HEK293 (cell line): ENCODE measurements at regions not wholly inside any gene's neighbourhood (a gene's known extent, or its start where the extent isn't known, plus 50 kb on each side); places are given as distances from the start of the nearest gene placed in this dataset.
"Not testable (repeated sequence)": the region's sequence is repeated elsewhere in the genome, so short reads cannot be mapped to it uniquely, and the experiment has no call there.

Experiments
- CTCF ChIA-PET: fragments of 350-600 bp; formaldehyde crosslinking; extraction: SDS; loops from one replicate; lab custom pipeline; 2021; ENCODE audit warnings: antibody characterized with exemption; lab: Yijun Ruan, JAX
- POLR2A ChIA-PET: fragments of 300-600 bp; formaldehyde crosslinking; extraction: SDS; loops from one replicate; lab custom pipeline; 2020; ENCODE audit warnings: antibody characterized with exemption, inconsistent platforms; lab: Yijun Ruan, JAX
- H3K27ac ChIP-seq: fragments of 200-500 bp; sonication (Bioruptor generic); 2 replicates; pipeline ENCODE4 v1.5.1; 2014; ENCODE audit warnings: low read depth, low read length, control low read depth, inconsistent platforms; ENCODE audit errors: extremely low read depth
- H3K36me3 ChIP-seq, 2 experiments: fragments of 200-500 bp in 1 of 2; sonication (Bioruptor generic) in 1 of 2; 1 replicate in 1 of 2; 2 replicates in 1 of 2; pipeline ENCODE4 v1.5.1; 2014 to 2017; ENCODE audit warnings: inconsistent platforms in 2 of 2, low read length in 2 of 2; ENCODE audit not compliant: control insufficient read depth in 2 of 2, insufficient read depth in 1 of 2
- H3K4me1 ChIP-seq: fragments of 200-500 bp; sonication (Bioruptor generic); 2 replicates; pipeline ENCODE4 v1.5.1; 2014; ENCODE audit warnings: mild to moderate bottlenecking, low read length, inconsistent platforms; ENCODE audit not compliant: control insufficient read depth, insufficient read depth
- H3K4me3 ChIP-seq: 2 replicates; pipeline ENCODE4 v1.5.1; 2011; ENCODE audit warnings: low read depth, mild to moderate bottlenecking, control low read depth, low read length, moderate library complexity
- H3K9me3 ChIP-seq: fragments of 200-500 bp; sonication (Bioruptor generic); 2 replicates; pipeline ENCODE4 v1.5.1; 2014; ENCODE audit warnings: low read depth, low read length, inconsistent platforms; ENCODE audit not compliant: control insufficient read depth, insufficient read depth
- EGR2 ChIP-seq: fragments of 450-650 bp; formaldehyde crosslinking; IDR thresholded peaks from 2 replicates; pipeline ENCODE4 v1.5.1; 2016; ENCODE audit warnings: low read depth, missing biosample characterization, missing genetic modification characterization
- KLF16 ChIP-seq: fragments of 450-650 bp; formaldehyde crosslinking; IDR thresholded peaks from 2 replicates; pipeline ENCODE4 v1.5.1; 2017; ENCODE audit warnings: missing biosample characterization, missing genetic modification characterization
- MEIS1 ChIP-seq: sonication (generic); formaldehyde crosslinking; IDR thresholded peaks from 2 replicates; pipeline ENCODE4 v1.8.1; 2022; ENCODE audit warnings: missing genetic modification reagents, mild to moderate bottlenecking, borderline replicate concordance
- OSR2 ChIP-seq: fragments of 450-650 bp; formaldehyde crosslinking; IDR thresholded peaks from 2 replicates; pipeline ENCODE4 v1.5.1; 2016; ENCODE audit warnings: missing biosample characterization, missing genetic modification characterization
- OVOL3 ChIP-seq: fragments of 450-650 bp; formaldehyde crosslinking; IDR thresholded peaks from 2 replicates; pipeline ENCODE4 v1.5.1; 2016; ENCODE audit warnings: missing biosample characterization, missing genetic modification characterization
- REPIN1 ChIP-seq: fragments of 450-650 bp; formaldehyde crosslinking; IDR thresholded peaks from 2 replicates; pipeline ENCODE4 v1.5.1; 2017; ENCODE audit warnings: missing biosample characterization, missing genetic modification characterization, low read depth
- SALL2 ChIP-seq: fragments of 450-650 bp; formaldehyde crosslinking; IDR thresholded peaks from 2 replicates; pipeline ENCODE4 v1.5.0; 2017; ENCODE audit warnings: missing biosample characterization, mild to moderate bottlenecking, missing genetic modification characterization, borderline replicate concordance
- SP7 ChIP-seq: fragments of 450-650 bp; formaldehyde crosslinking; IDR thresholded peaks from 2 replicates; pipeline ENCODE4 v1.5.1; 2016; ENCODE audit warnings: missing biosample characterization, missing genetic modification characterization
- TRIM28 ChIP-seq: IDR thresholded peaks from 2 replicates; pipeline ENCODE4 v1.6.1; 2011; ENCODE audit warnings: low read length, control low read depth, borderline replicate concordance
- ZBTB44 ChIP-seq: fragments of 450-650 bp; IDR thresholded peaks from 2 replicates; pipeline ENCODE4 v1.5.1; 2018; ENCODE audit warnings: missing biosample characterization, mild to moderate bottlenecking, missing genetic modification characterization
- ZFP69B ChIP-seq: fragments of 450-650 bp; formaldehyde crosslinking; IDR thresholded peaks from 2 replicates; pipeline ENCODE4 v1.5.1; 2016; ENCODE audit warnings: missing biosample characterization, missing genetic modification characterization
- ZNF138 ChIP-seq: fragments of 450-650 bp; formaldehyde crosslinking; IDR thresholded peaks from 2 replicates; pipeline ENCODE4 v1.5.1; 2016; ENCODE audit warnings: missing biosample characterization, missing genetic modification characterization, borderline replicate concordance
- ZNF391 ChIP-seq: fragments of 450-650 bp; formaldehyde crosslinking; IDR thresholded peaks from 2 replicates; pipeline ENCODE4 v1.5.1; 2016; ENCODE audit warnings: low read depth, missing biosample characterization, missing genetic modification characterization, borderline replicate concordance
- ZNF394 ChIP-seq: fragments of 450-650 bp; formaldehyde crosslinking; IDR thresholded peaks from 2 replicates; pipeline ENCODE4 v1.5.1; 2016; ENCODE audit warnings: missing biosample characterization, missing genetic modification characterization, mild to moderate bottlenecking, moderate library complexity, borderline replicate concordance
- ZNF560 ChIP-seq: fragments of 450-650 bp; formaldehyde crosslinking; IDR thresholded peaks from 2 replicates; pipeline ENCODE4 v1.5.1; 2017; ENCODE audit warnings: missing biosample characterization, missing genetic modification characterization, borderline replicate concordance
- ZNF623 ChIP-seq: fragments of 450-650 bp; formaldehyde crosslinking; IDR thresholded peaks from 2 replicates; pipeline ENCODE4 v1.5.1; 2016; ENCODE audit warnings: missing biosample characterization, missing genetic modification characterization
- ZNF670 ChIP-seq: fragments of 450-650 bp; formaldehyde crosslinking; IDR thresholded peaks from 2 replicates; pipeline ENCODE4 v1.5.1; 2016; ENCODE audit warnings: missing biosample characterization, missing genetic modification characterization, low read depth
- TF ChIP-seq, protein P1 (sequence below): fragments of 450-650 bp; formaldehyde crosslinking; IDR thresholded peaks from 2 replicates; pipeline ENCODE4 v1.5.1; 2016; ENCODE audit warnings: missing biosample characterization, missing genetic modification characterization

- ChIA-PET POLR2A (no interaction called here), CTCF (no interaction called here)
- no peaks in the 10 kb centered on the region for H3K4me1 ChIP-seq
- H3K9me3 ChIP-seq = no peaks in the 10 kb centered on the region
- no peak overlapping the region for H3K4me3 ChIP-seq
- no peaks in the 10 kb centered on the region for H3K36me3 ChIP-seq
- TF ChIP-seq SP7 = no peak
- no peak for TF ChIP-seq TRIM28
- TF ChIP-seq ZNF623 = no peak
- no peak for TF ChIP-seq KLF16
- TF ChIP-seq, protein P1, sequence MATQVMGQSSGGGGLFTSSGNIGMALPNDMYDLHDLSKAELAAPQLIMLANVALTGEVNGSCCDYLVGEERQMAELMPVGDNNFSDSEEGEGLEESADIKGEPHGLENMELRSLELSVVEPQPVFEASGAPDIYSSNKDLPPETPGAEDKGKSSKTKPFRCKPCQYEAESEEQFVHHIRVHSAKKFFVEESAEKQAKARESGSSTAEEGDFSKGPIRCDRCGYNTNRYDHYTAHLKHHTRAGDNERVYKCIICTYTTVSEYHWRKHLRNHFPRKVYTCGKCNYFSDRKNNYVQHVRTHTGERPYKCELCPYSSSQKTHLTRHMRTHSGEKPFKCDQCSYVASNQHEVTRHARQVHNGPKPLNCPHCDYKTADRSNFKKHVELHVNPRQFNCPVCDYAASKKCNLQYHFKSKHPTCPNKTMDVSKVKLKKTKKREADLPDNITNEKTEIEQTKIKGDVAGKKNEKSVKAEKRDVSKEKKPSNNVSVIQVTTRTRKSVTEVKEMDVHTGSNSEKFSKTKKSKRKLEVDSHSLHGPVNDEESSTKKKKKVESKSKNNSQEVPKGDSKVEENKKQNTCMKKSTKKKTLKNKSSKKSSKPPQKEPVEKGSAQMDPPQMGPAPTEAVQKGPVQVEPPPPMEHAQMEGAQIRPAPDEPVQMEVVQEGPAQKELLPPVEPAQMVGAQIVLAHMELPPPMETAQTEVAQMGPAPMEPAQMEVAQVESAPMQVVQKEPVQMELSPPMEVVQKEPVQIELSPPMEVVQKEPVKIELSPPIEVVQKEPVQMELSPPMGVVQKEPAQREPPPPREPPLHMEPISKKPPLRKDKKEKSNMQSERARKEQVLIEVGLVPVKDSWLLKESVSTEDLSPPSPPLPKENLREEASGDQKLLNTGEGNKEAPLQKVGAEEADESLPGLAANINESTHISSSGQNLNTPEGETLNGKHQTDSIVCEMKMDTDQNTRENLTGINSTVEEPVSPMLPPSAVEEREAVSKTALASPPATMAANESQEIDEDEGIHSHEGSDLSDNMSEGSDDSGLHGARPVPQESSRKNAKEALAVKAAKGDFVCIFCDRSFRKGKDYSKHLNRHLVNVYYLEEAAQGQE = no peak
- TF ChIP-seq OVOL3 (tag by site-specific recombination) = no peak
- no peak for TF ChIP-seq ZNF391 (tag by site-specific recombination)
- TF ChIP-seq OSR2 (tag by site-specific recombination) = no peak
- H3K27ac ChIP-seq = no peak overlapping the region
Observed at GRCh38 chr6:76768556-76768955, 694.7 kb downstream of the HTR1B start.

- TF ChIP-seq ZFP69B (tag by site-specific recombination) (no peak), ZNF138 (tag by site-specific recombination) (no peak), ZNF560 (no peak), MEIS1 (no peak), SALL2 (tag by site-specific recombination) (no peak), ZBTB44 (tag by site-specific recombination) (no peak), ZNF394 (tag by site-specific recombination) (no peak)
- ChIA-PET POLR2A (no interaction called here), CTCF (no interaction called here)
- Histone ChIP-seq H3K36me3 (no peaks in the 10 kb centered on the region), H3K9me3 (no peaks in the 10 kb centered on the region), H3K4me3 (no peak overlapping the region), H3K27ac (no peak overlapping the region), H3K4me1 (no peaks in the 10 kb centered on the region)
Observed at GRCh38 chr6:76764057-76764456, 691.6 kb upstream of the IMPG1 start.

- CTCF ChIA-PET = interaction anchor here (0.6 kb wide), 1 partner anchor 860 kb away, joined by 3 read pairs; no protein-coding TSS in a partner anchor
- Histone ChIP-seq H3K27ac (no peak overlapping the region), H3K36me3 (no peaks in the 10 kb centered on the region), H3K4me1 (no peaks in the 10 kb centered on the region), H3K4me3 (no peak overlapping the region), H3K9me3 (no peaks in the 10 kb centered on the region)
- POLR2A ChIA-PET = no interaction called here
- TF ChIP-seq REPIN1 (no peak), ZNF670 (tag by site-specific recombination) (no peak), EGR2 (tag by site-specific recombination) (no peak)
Observed at GRCh38 chr6:76752841-76753240, 680.4 kb upstream of the IMPG1 start.

GRCh38 chr6:76745388-76745787, 672.9 kb upstream of the IMPG1 start:
- H3K4me1 ChIP-seq, H3K36me3 ChIP-seq, CTCF ChIA-PET, H3K9me3 ChIP-seq, H3K4me3 ChIP-seq, H3K27ac ChIP-seq, POLR2A ChIA-PET: not testable (repeated sequence)

DNA sequence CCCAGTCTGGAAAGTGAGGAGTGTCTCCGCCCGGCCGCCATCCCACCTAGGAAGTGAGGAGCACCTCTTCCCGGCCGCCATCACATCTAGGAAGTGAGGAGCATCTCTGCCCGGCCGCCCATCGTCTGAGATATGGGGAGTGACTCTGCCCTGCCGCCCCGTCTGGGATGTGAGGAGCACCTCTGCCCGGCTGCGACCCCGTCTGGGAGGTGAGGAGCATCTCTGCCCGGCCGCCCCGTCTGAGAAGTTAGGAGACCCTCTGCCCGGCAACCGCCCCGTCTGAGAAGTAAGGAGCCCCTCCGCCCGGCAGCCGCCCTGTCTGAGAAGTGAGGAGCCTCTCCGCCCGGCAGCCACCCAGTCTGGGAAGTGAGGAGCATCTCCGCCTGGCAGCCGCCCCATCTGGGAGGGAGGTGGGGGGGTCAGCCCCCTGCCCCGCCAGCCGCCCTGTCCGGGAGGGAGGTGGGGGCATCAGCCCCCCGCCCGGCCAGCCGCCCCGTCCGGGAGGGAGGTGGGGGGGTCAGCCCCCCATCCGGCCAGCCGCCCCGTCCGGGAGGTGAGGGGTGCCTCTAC, 671.8 kb upstream of the IMPG1 start:
- CTCF ChIA-PET, H3K36me3 ChIP-seq, POLR2A ChIA-PET: not testable (repeated sequence)

More for the DNA sequence above, 671.8 kb upstream of the IMPG1 start:
- not testable (repeated sequence) for H3K9me3 ChIP-seq, H3K27ac ChIP-seq, H3K4me3 ChIP-seq, H3K4me1 ChIP-seq
